GM19372 (cell line): ENCODE measurements at regions not wholly inside any gene's neighbourhood (a gene's known extent, or its start where the extent isn't known, plus 50 kb on each side); places are given as distances from the start of the nearest gene placed in this dataset.

Source experiments
- ATAC-seq: cut with Tn5 transposase; IDR thresholded peaks from one replicate; pipeline ENCODE4 v1.9.1; 2021; ENCODE audit warnings: mild to moderate bottlenecking, low read depth, moderate library complexity; ENCODE audit not compliant: unreplicated experiment

DNA sequence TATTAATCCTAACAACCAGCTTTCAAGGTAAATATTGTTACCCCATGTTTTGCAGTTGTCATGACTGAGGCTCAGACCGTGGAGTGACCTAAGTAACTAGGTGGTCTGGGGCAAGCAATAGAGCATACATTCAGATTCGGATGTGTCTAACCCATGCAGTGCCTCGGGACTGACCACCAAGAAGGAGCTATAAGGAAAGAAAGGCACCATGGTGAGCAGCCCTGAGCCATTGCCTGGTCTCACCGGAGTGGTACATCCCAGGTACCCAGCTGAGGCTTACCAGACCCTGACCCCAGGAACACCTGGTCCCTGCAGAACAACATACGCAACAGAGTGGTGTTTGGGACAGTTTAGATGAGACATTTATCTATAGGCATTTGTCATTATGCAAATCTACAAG is 175.5 kb upstream of the ZMIZ1 start:
- no peak for ATAC-seq

DNA sequence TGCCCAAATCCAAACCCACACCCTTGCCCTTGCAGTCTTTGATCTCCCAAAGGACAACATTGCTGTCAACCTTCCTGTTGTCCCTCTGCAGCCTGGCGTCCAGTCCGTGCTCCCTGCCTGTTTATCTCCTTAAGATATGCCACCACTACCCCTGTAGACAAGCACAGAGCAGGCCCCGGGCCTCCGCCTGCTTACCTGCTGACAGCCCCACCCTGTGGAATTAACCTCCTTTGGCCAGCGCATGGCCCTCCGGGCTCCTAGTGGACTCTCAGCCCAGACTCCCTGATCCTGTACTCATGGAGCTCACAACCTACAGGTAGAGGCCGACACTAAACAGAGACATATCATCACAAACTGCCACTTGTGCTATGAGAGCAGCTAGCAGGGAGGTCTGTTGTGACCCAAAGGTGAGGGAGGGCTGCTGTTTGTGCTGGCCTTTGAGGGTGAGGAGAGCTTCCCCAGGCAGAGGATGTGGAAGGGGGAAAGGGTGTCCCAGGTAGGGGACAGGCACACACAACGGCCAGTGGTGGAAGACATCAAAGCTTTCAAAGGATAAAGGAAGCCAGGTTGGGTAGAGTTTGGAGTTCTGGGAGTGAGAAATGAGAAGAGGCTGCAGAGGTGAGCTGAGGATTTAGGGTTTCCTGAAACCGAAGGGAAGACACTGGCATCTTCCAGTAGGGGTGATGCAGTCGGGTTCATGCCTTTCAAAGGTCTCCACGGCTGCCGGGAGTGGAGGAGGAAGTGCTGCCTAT is 174.5 kb upstream of the ZMIZ1 start:
- ATAC-seq, result no peak

DNA sequence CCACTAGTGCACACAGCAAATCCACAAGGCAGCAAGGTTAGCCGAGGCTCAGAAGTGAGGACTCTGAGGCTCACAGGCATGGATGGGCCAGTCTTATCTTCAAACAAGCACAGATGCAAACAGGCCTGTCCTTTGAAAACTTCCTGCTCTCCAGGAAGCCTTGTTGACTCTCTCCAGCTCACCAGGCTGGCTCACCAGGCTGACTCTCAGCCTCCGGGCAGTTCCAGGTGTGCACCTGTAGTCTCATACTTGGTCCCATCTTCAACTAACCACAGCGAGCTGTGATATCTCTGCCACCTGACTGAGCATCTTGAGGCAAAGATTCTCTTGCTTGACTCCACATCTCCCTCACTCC is 173.9 kb upstream of the ZMIZ1 start:
- ATAC-seq, result no peak

DNA sequence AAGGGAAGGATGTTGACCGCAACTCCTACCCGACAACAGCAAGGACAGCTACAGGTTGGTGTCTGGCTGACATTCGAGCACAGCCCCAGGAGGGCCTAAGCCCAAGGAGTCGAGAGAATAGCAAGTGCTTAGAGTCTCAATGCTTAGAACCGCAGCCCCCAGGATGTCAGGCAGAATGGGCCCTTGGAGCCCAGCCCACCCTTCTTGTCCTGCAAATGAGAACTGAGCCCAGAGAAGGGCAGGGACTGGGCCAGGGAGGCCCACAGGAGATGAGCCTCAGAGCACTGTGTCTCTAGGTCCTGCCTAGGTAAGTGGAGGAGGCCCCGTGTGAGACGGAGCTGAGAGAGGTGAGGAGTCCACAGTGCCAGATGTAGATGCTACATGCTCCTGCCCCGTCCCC is 173.3 kb upstream of the ZMIZ1 start:
- no peak for ATAC-seq

DNA sequence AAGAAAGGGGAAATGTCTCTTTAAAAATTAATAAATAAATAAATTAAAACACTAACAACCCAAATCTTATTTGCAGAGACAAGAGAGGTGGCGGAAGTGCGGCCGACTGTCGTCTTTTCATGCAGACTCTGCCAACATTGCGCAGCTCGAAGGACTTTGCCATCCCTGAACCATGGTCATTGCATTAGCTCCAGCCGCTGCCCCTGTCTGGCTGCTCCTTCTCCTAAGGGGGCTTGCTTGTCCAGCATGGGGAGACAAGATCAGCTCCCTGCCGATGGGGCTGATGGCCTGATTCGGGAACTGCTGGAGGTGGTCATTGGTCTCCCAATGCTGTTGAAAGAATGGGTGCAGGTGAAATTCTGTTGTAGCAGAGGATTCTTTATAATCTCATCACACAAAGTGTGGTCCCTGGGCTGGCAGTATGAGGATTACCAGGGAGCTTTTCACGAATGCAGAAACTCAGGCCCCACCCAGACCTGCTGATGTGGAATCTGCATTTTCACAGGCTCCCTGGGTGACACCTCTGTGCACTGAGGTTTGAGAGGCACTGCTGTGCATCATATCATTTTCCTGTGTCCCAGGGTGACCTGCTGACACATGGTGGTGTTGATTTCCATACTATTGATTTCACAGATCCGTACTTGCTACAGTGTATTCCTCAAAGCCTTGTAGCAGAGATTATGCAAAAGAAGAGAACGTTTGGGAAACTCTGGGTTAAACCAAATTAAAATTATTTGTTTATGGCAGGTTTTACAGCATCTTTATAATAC is 172.4 kb upstream of the ZMIZ1 start:
- ATAC-seq, result no peak

DNA sequence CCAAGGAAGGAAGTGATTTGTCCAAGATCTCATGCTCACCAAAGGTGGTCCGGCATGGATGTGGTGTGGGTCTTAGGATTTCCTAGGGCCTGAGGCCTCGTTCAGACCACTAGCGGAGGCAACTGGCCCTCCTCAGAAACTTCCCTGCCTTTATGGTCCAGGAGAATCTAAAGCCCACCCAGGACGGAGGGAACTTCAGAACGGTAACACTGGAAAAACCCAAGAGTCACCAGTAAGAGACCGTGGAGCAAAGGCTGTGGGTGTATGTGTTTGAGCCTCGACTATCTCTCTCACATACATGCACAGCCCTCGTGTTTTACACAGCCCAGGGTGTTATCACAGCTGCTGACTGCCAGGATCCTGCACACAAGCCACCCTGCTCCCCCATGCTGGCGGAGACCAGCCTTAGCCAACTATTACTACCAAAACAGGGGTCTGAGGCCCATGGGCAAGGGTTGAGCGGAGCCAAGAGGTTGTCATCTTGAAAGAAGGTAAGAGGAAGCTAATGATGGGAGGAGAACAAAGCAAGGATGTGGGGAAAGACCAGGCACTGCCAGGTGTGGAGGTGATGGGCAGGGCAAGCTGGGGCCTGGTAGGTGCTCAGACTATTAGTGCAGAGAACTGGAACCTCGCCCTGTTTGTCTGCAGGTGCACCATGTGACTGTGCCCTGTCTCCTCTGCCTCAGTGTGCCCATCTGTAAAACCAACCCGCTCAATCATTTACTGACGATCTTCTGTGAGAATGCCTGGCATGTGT is 170.2 kb upstream of the ZMIZ1 start:
- ATAC-seq, result no peak

DNA sequence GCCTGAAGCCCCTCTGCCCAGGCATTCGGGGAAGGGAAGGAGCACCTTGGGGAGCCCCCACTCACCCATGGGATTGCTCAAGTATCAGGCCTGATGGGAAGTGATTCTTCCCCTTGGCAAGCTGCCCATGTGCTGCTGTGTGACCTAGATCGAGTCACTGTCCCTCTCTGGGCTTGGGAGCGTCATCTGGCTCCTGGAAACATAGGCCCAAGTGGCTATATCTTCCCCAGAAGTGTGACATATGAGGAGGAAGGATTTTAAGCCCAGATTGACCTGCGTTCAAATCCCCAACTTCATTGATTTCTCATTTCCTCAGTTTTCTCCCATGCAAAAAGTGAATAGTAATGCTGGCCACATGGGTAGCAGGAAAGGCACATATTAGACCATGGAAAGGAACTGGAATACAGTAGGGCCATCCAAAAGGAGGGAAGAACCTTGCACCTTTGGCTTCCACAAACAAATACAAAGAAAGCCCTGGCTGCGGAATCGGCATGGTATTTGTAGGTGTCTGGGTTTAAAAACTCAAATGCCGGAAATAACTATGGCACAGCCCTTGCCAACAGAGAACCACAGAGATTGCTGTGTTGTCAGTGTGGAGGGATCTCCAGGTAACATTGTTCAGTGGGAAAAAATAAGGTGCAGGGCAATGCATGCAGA is 169.5 kb upstream of the ZMIZ1 start:
- no peak for ATAC-seq

DNA sequence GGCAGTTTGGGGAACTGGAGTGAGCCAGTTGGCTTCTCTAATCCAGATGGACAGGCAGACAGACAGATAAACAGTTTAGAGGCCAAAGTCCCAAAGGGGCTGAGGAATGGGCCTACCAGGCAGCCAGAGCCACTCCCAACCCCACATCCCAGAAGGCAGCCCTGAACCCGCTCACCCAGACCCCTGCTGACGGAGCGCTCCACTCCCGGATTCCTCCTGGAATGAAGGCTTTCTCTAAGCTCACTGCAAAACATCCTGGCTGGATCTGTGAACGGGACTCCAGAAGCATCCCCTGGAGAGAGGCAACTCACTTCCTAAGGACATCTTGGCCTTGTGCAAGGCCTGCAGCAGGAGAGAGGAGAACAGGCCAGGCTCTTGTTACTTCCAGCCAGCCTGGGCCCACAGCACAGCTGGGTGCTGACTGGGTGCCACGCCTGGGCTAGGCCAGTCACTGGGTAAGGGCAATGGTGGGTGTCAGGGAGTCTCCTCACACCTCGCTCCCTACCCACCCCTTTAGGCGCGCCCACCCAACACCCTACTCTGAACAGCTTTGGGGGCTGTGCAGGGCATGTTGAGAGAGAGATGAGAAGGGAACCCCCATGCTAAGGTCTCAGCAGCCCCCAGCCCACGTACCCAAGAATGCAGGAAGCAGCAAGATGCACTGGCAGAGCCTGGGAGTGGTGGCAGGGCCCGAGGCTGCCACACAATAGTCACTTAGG is 168.6 kb upstream of the ZMIZ1 start:
- ATAC-seq, result no peak

DNA sequence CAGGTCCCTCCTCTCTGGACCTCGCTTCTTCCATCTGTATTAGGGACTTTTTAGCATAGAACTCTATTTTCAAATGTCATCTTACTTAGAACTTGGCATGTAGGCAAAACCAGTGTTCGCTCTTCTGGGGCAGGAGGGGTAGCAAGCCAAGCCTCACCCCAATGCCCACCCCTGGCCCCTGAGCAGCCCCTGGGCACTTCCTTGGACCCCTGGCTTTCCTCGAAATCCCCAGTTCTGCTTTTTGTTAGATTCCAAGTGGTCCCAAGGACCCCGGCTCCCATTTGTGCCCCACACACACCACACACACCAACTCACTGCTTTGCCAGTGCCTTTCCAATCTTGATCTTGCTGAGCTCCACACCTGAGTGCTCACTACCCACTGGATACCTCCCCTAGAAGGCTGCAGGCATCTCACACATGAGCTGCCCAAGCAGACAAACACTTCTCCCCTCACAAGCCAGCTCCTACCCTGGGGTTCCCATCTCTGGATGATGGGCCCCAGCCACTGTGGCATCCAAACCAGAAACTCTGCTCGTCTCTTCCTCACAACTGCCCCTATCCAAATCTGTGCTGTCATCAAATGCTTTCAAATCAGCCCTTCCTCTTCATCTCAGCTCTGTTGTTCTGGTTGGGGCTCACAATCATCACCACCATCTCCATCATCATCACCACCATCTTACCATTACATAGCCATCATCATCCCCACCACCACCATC is 167.9 kb upstream of the ZMIZ1 start:
- ATAC-seq, result no peak

DNA sequence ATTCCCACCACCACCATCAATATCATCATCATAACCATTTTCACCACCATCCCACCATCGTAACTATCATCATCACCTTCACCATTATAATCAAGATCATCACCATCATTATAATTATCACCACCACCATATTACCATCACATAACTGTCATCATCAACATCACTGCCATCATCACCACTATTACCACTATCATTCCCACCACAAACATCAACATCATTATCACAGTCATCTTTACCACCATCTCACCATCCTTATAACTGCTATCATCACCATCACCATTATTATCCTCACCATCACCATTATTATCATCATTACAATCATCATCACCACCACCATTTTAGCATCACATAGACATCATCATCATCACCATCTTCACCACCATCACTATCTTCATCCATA is 167.1 kb upstream of the ZMIZ1 start:
- ATAC-seq, result no peak

DNA sequence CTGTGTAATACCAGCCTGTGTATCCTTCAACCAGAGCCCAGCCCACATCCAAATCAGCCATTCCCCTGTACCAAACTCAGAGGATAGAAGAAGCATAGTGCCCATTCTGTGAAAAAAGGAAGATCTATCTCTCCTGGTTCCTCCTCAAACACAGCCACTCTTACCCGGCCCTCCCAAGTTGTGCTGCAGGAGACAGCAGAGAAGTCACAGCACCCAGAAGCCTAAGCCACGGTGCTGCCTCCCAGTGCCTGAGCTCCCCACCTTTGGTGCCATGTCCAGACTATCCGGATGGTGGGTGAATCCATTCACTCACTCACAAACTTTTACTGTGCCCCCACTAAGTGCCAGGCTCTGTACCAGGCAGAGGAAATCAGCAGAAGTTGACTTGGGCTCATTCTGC is 166.0 kb upstream of the ZMIZ1 start:
- ATAC-seq, result no peak

DNA sequence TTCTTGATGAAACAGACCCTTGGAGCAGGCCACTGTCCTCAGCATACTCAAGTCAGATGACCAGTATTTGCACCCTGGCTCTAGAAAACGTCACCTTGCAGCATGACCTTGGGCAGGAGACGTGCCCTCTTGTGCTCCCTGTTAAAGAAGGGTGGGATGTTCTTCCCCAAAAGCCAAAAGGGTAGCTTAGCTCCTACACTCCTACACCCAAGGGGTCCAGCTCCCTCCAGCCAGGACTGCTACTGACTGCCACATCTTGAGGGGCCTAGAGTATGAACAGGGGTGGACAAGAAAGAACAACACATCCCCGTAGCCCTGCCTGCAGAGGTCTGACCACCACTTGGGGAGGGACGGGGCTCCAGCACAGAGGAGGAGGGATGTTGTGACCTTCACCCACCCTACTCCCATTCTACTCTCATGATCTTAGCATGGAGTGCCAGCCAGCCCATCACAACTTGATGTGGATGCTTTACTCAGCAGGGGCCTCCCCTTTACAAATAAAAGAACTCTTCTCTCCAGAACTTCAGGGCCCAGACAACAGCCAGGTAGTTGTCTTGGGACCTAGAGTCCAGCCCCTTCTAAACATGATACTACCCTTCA is 165.3 kb upstream of the ZMIZ1 start:
- ATAC-seq, result no peak

DNA sequence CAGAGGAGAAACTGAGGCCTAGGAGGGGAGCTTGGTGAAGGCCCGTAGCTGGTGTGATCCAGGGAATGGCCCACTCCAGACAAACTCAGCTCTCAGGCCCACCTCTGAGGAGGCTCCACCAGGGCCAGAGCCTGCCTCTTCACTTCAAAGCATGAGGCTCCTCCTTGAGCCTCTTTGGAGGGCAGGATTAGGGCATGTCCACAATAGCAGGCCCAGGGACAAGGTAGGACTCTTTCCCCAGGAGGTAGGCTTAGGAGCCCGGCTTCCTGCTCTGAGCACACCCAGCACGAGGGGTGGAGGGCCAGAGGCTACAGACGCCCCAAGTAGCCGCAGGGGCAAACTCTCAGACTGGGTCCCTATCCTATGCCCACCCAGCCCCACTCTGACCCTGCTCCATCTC is 164.6 kb upstream of the ZMIZ1 start:
- ATAC-seq, result no peak

DNA sequence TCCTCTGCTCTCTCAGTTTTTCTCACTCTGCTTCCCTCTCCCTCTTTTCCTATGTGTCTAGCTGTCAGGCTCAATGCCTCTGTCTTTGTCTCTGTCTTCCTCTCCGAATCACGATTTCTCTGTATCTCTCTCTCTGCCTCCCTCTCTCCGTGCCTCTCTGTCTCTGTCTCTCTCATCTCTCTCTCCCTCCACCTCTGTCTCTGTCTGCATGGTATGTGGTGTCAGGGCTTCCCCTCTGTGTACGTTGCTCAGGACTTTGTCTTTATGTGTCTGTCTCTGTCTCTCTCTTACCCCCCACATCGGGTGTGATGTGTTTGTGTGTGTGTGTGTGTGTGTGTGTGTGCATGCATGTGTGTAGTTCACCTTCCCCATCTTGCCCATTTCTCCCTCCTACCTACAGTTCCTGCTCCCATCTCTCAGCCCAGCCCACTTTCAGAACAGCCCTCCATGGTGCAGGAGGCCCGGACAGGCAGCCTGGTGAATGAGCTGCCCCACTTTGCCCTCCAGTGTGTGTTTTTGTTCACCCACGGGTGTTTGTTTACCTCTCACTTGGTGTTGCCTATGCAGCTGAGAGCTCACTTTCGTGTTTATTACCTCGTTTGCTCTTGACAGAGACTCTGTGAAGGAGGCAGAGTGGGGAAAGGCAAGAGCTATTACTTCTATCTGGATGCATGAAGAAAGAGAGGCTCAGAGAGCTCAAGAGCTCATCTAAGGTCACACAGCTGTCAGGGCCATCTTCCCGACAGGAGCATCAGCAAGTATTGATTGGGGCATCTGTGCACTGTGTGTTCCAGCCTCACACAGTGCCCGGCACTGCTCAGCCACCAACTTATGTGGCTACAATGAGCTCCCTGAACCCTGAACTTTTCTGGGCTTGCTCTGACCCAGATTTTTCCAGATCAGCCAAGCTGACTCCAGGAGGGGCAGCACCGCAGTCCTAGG is 163.5 kb upstream of the ZMIZ1 start:
- no peak for ATAC-seq

DNA sequence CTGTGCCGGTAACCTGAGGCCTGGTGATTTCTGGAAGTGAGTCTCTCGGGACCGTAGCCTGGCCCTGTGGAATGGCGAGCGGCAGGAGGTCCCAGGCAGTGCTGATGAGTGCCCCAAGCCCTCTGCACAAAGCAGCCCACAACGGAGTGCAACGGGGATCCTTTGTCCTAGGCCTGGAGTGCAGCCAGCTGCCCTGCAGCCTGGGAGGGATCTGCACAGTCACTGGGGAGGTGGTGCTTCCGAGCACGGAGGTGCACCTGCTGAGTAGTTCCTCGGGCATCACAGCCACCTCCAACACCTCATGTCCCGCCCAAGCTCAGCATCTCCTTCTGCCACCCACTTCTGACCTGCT is 162.8 kb upstream of the ZMIZ1 start:
- ATAC-seq, result no peak

DNA sequence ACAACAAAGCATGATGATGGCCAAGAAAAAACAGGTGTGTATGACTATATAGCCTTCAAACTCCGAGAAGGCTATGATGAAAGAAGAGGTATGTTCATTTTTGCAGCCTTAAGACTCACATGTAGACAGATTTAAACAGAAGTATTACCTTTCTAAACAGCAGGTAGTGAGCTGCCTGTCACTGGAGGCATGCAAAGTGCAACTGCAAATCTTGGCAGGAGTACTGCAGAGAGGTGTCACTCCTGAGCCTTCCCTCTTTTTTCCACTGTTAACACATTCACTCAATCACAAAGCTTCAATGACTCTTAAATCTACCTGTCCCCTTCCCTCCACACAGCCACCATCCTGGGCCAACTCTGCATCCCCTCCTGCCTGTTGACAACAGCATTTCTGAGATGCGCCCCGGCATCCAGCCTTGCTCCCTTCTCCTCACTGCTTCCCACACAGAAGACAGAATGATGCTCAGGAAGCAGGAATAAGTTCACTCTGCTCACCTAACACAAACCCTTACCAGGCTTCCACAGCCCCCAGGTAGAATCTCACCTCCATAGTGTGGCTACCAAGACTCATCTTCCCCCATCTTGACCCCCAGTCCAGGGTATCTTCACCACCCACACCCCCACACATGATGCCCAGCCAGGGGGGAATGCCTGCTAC is 161.9 kb upstream of the ZMIZ1 start:
- no peak for ATAC-seq

DNA sequence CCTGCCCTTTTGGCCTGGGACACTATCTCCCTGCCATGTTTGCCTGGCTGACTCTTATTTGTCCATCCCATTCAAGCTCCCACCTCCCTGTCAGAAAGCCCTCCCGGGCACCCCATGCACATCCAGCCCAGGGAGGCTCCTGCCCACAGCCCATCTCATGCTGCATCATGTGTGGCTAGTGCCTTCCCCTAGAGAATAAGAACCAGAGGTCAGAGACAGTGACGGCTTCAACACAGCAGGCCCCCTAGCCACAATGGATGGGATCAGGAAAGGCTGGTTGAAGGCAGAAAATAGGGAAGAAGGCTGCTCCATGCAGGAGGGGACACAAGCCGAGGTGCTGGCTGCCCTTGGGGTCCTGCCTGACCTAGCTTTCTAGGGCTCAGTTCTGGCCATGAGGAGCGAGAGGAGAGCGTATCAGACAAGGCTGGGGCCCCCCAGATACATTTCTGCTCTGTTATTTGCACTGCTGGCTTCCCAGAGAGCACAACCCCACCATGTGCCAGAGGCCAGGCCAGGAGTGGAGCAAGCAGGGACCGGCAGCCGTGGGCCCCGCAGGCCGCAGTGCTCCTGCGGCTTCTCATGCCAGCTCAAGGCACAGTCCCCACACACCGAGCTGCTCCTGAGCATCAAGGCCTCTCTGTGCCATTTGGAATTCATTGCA is 161.1 kb upstream of the ZMIZ1 start:
- ATAC-seq, result no peak
